Nephron progenitor cell (in vitro differentiated cells): ENCODE measurements at regions not wholly inside any gene's neighbourhood (a gene's known extent, or its start where the extent isn't known, plus 50 kb on each side); places are given as distances from the start of the nearest gene placed in this dataset.

Experiments
- DNase-seq: peaks from one replicate; pipeline ENCODE4 v3.0.0; 2021
- H3K27ac Mint-ChIP-seq: 2 replicates; pipeline ENCODE4 v1.8.0; 2021; ENCODE audit warnings: mild to moderate bottlenecking, moderate library complexity, mixed read lengths
- H3K27me3 Mint-ChIP-seq: 2 replicates; pipeline ENCODE4 v1.8.0; 2021; ENCODE audit warnings: mild to moderate bottlenecking, low read depth, mixed read lengths; ENCODE audit not compliant: poor library complexity
- H3K36me3 Mint-ChIP-seq: 2 replicates; pipeline ENCODE4 v1.8.0; 2021; ENCODE audit warnings: low read depth, mixed read lengths
- H3K4me1 Mint-ChIP-seq: 2 replicates; pipeline ENCODE4 v1.8.0; 2021; ENCODE audit warnings: mixed read lengths
- H3K4me3 Mint-ChIP-seq: 2 replicates; pipeline ENCODE4 v1.8.0; 2021; ENCODE audit warnings: mild to moderate bottlenecking, moderate library complexity, mixed read lengths
- H3K9me3 Mint-ChIP-seq: 2 replicates; pipeline ENCODE4 v1.8.0; 2021; ENCODE audit warnings: mild to moderate bottlenecking, moderate library complexity, mixed read lengths
- CTCF ChIP-seq: fragments of 200-600 bp; sonication (generic); IDR thresholded peaks from 2 replicates; pipeline ENCODE4 v1.5.0; 2021; ENCODE audit warnings: antibody characterized with exemption

- Mint-ChIP-seq H3K27me3 (peaks cover 4% of the 10 kb centered on the region), H3K4me1 (peaks cover 5% of the 10 kb centered on the region), H3K9me3 (peaks cover 22% of the 10 kb centered on the region), H3K4me3 (no peak overlapping the region), H3K36me3 (no peaks in the 10 kb centered on the region), H3K27ac (no peak overlapping the region)
- DNase-seq = no peak
- no peak for TF ChIP-seq CTCF
Measured at GRCh38 chrX:155673338-155673737, 60.6 kb upstream of the TMLHE start.

- TF ChIP-seq CTCF = no peak
- Mint-ChIP-seq H3K4me1 (peaks cover 5% of the 10 kb centered on the region), H3K9me3 (peaks cover 42% of the 10 kb centered on the region), H3K27me3 (no peaks in the 10 kb centered on the region), H3K36me3 (peaks cover 2% of the 10 kb centered on the region), H3K4me3 (no peak overlapping the region), H3K27ac (no peak overlapping the region)
- DNase-seq = no peak
Measured at GRCh38 chrX:155666741-155667140, 54.0 kb upstream of the TMLHE start.
